ENCODE measurements at regions not wholly inside any gene's neighbourhood (a gene's known extent, or its start where the extent isn't known, plus 50 kb on each side); places are given as distances from the start of the nearest gene placed in this dataset.

DNA sequence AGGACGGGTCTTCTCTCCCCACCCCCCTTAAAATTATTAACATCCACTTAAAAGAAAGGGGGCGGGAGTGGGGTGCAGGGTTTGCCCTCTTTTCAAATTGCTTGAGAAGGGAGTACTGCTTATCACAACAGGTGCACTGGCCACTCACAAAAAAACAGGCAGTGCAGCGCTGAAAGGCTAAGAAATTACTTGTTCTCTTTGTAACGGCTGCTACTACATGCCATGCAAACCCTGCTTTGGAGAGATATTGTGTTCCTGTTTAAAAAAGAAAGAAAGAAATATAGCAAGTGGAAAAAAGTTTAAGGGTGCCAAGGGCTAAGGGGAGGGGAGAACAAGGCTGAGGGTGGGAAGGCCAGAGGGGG lies 312.7 kb upstream of the JARID2 start:
- POLR2A ChIA-PET = no interaction called here
- Histone ChIP-seq H3K4me1 (ENCODE audit: control insufficient read depth in 1 of 2, insufficient read depth in 2 of 2, low read depth in 1 of 2, low read length in 1 of 2) (no peaks in the 10 kb centered on the region), H3K9ac (no peak overlapping the region), H3K27ac (ENCODE audit: low read depth in 2 of 2, low read length in 1 of 2) (no peak overlapping the region), H3K4me2 (no peak overlapping the region), H3K9me2 (no peaks in the 10 kb centered on the region), H3K9me3 (no peaks in the 10 kb centered on the region), H3K79me2 (ENCODE audit: insufficient read depth) (no peaks in the 10 kb centered on the region), H3K4me3 (ENCODE audit: low read depth in 2 of 2, low read length in 1 of 2) (no peak overlapping the region), H2AFZ (ENCODE audit: low read depth) (no peak overlapping the region), H3K36me3 (replicated peaks in 1 of 2; ENCODE audit: control insufficient read depth in 1 of 2, insufficient read depth in 2 of 2, low read length in 1 of 2) (no peaks in the 10 kb centered on the region), H3K27me3 (ENCODE audit: insufficient read depth) (no peaks in the 10 kb centered on the region), H3F3A (replicated peaks; ENCODE audit: insufficient read depth) (no peaks in the 10 kb centered on the region), H4K20me1 (ENCODE audit: insufficient read depth) (no peaks in the 10 kb centered on the region)
- WGBS (ENCODE audit: low lambda C conversion rate) = 54% methylated on average over 4 of the region's 4 CpGs
- DNase-seq = no peak
- CTCF ChIA-PET = no interaction called here
- TF ChIP-seq FOXM1 (IDR thresholded peaks at IDR 0.05; ENCODE audit: low read depth) = no peak

GRCh38 chr6:14934013-14934412 lies 311.9 kb upstream of the JARID2 start:
- ChIA-PET CTCF (no interaction called here), POLR2A (no interaction called here)
- H3K4me2 ChIP-seq = no peak overlapping the region
- H3F3A ChIP-seq (replicated peaks; ENCODE audit: insufficient read depth) = no peaks in the 10 kb centered on the region
- no peaks in the 10 kb centered on the region for H3K36me3 ChIP-seq (replicated peaks in 1 of 2; ENCODE audit: control insufficient read depth in 1 of 2, insufficient read depth in 2 of 2, low read length in 1 of 2)
- no peaks in the 10 kb centered on the region for H3K79me2 ChIP-seq (ENCODE audit: insufficient read depth)
- H3K27me3 ChIP-seq (ENCODE audit: insufficient read depth) = no peaks in the 10 kb centered on the region
- no peaks in the 10 kb centered on the region for H3K9me3 ChIP-seq
- no peak for DNase-seq
- no peaks in the 10 kb centered on the region for H4K20me1 ChIP-seq (ENCODE audit: insufficient read depth)
- no peak overlapping the region for H3K27ac ChIP-seq (ENCODE audit: low read depth in 2 of 2, low read length in 1 of 2)
- no peaks in the 10 kb centered on the region for H3K4me1 ChIP-seq (ENCODE audit: control insufficient read depth in 1 of 2, insufficient read depth in 2 of 2, low read depth in 1 of 2, low read length in 1 of 2)
- no peak for TF ChIP-seq GATA2 (CRISPR knock-in tag; IDR thresholded peaks at IDR 0.05)
- TF ChIP-seq MAX (IDR thresholded peaks at IDR 0.05; ENCODE audit: low read depth) = no peak
- TF ChIP-seq CHD2 (IDR thresholded peaks at IDR 0.05; ENCODE audit: low read length, partially characterized antibody) = no peak
- no peak for TF ChIP-seq FOSL2 (IDR thresholded peaks at IDR 0.05; ENCODE audit: borderline replicate concordance, low read depth)
- TF ChIP-seq, protein P1, sequence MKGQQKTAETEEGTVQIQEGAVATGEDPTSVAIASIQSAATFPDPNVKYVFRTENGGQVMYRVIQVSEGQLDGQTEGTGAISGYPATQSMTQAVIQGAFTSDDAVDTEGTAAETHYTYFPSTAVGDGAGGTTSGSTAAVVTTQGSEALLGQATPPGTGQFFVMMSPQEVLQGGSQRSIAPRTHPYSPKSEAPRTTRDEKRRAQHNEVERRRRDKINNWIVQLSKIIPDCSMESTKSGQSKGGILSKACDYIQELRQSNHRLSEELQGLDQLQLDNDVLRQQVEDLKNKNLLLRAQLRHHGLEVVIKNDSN (IDR thresholded peaks at IDR 0.05; ENCODE audit: borderline replicate concordance, low read depth) = no peak
- no peak for TF ChIP-seq EP300 (IDR thresholded peaks at IDR 0.05; ENCODE audit: borderline replicate concordance in 1 of 2, low read depth in 1 of 2, low read length in 1 of 2)
- TF ChIP-seq EZH2phosphoT487 (IDR thresholded peaks at IDR 0.05; ENCODE audit: borderline replicate concordance, low read depth) = no peak
- TF ChIP-seq RXRA (IDR thresholded peaks at IDR 0.05; ENCODE audit: borderline replicate concordance, low read depth) = no peak
- no peak for TF ChIP-seq TAF1 (IDR thresholded peaks at IDR 0.05; ENCODE audit: borderline replicate concordance, low read depth, low read length)
- no peak for TF ChIP-seq JUND (IDR thresholded peaks at IDR 0.05)
- TF ChIP-seq CTCF (IDR thresholded peaks at IDR 0.05) = no peak
- TF ChIP-seq, protein P2, sequence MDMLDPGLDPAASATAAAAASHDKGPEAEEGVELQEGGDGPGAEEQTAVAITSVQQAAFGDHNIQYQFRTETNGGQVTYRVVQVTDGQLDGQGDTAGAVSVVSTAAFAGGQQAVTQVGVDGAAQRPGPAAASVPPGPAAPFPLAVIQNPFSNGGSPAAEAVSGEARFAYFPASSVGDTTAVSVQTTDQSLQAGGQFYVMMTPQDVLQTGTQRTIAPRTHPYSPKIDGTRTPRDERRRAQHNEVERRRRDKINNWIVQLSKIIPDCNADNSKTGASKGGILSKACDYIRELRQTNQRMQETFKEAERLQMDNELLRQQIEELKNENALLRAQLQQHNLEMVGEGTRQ (IDR thresholded peaks at IDR 0.05; ENCODE audit: borderline replicate concordance, low read depth, low read length) = no peak
- TF ChIP-seq ELF1 (IDR thresholded peaks at IDR 0.05) = no peak
- no peak overlapping the region for H2AFZ ChIP-seq (ENCODE audit: low read depth)
- no peaks in the 10 kb centered on the region for H3K9me2 ChIP-seq
- no peak overlapping the region for H3K9ac ChIP-seq
- WGBS (ENCODE audit: low lambda C conversion rate) = 47% methylated on average over 1 of the region's 1 CpG
- H3K4me3 ChIP-seq (ENCODE audit: low read depth in 2 of 2, low read length in 1 of 2) = no peak overlapping the region

All from SK-N-SH (cell line).